Lung (tissue), 11 donors: ENCODE measurements at regions not wholly inside any gene's neighbourhood (a gene's known extent, or its start where the extent isn't known, plus 50 kb on each side); places are given as distances from the start of the nearest gene placed in this dataset.
"Not testable (repeated sequence)": the region's sequence is repeated elsewhere in the genome, so short reads cannot be mapped to it uniquely, and the experiment has no call there.

Experiments used
- ATAC-seq: fragments of 200-7000 bp; cut with Tn5 transposase; one replicate; pipeline ENCODE4 v1.9.1; 2020; ENCODE audit warnings: moderate number of reproducible peaks; ENCODE audit not compliant: insufficient read depth, low FRiP score
- DNase-seq, 3 donors: peaks; one replicate each; pipeline ENCODE4 v3.0.0-alpha.2; 2013 to 2017
- H3K27ac ChIP-seq, 2 donors: one replicate each; pipeline ENCODE4 v1.5.1; 2013; ENCODE audit warnings: mild to moderate bottlenecking in 2 of 2, moderate library complexity in 2 of 2, control low read depth in 1 of 2, inconsistent platforms in 1 of 2, low read depth in 1 of 2, low read length in 1 of 2
- H3K27me3 ChIP-seq, 3 donors: one replicate each; pipeline ENCODE4 v1.5.1; 2013; ENCODE audit warnings: low read length in 2 of 3; ENCODE audit not compliant: control insufficient read depth in 3 of 3, insufficient read depth in 3 of 3
- H3K36me3 ChIP-seq, 4 donors: one replicate each; pipeline ENCODE4 v1.5.1; 2013; ENCODE audit warnings: low read length in 4 of 4, mild to moderate bottlenecking in 1 of 4, moderate library complexity in 1 of 4; ENCODE audit not compliant: control insufficient read depth in 4 of 4, insufficient read depth in 4 of 4
- H3K4me1 ChIP-seq, 5 donors: one replicate each; pipeline ENCODE4 v1.5.1; 2013; ENCODE audit warnings: low read length in 5 of 5, mild to moderate bottlenecking in 2 of 5, moderate library complexity in 1 of 5; ENCODE audit not compliant: control insufficient read depth in 5 of 5, insufficient read depth in 5 of 5
- H3K4me3 ChIP-seq: one replicate; pipeline ENCODE4 v1.5.1; 2013; ENCODE audit warnings: mild to moderate bottlenecking, control low read depth, moderate library complexity
- H3K9ac ChIP-seq, 2 donors: one replicate each; pipeline ENCODE4 v1.5.1; 2013; ENCODE audit warnings: low read length in 2 of 2, control low read depth in 1 of 2; ENCODE audit not compliant: insufficient read depth in 1 of 2
- H3K9me3 ChIP-seq, 4 donors: one replicate each; pipeline ENCODE4 v1.5.1; 2013; ENCODE audit warnings: low read length in 3 of 4, mild to moderate bottlenecking in 1 of 4, moderate library complexity in 1 of 4; ENCODE audit not compliant: control insufficient read depth in 4 of 4, insufficient read depth in 3 of 4
- CTCF ChIP-seq: IDR thresholded peaks from 2 replicates; pipeline ENCODE4 v1.5.1; 2012; ENCODE audit warnings: mild to moderate bottlenecking; ENCODE audit errors: control extremely low read depth, extremely low read depth
- WGBS, 2 donors: extraction: QIAGEN DNeasy Blood & Tissue Kit; methylation state at CpG; one replicate each; pipeline ENCODE4 v1.1.7; 2013; 5-methylcytosine and 5-hydroxymethylcytosine counted together
- donor health status: control.
- donor health status: control.
- donor health status: Bipolar disorder and iron deficiency.
- donor health status: healthy.
- donor health status: DM: yes; HTN: yes; CAD: no.

- Histone ChIP-seq H3K9me3 (peaks cover 0 to 2% (median 0%) of the 10 kb centered on the region in 4 donors), H3K9ac (no peak overlapping the region), H3K27me3 (no peaks in the 10 kb centered on the region), H3K36me3 (no peaks in the 10 kb centered on the region), H3K4me3 (no peak overlapping the region), H3K4me1 (peaks cover 0 to 2% (median 0%) of the 10 kb centered on the region in 5 donors), H3K27ac (no peak overlapping the region)
- ATAC-seq (no peak), DNase-seq (peak in 2 of 3 donors; percentile 25 to 50)
- no peak for TF ChIP-seq CTCF
- WGBS, 2 donors = 72 to 80% methylated on average over 15 of the region's 15 CpGs
Measured at GRCh38 chr13:44730099-44730498, 154.0 kb upstream of the TSC22D1 start.

DNA sequence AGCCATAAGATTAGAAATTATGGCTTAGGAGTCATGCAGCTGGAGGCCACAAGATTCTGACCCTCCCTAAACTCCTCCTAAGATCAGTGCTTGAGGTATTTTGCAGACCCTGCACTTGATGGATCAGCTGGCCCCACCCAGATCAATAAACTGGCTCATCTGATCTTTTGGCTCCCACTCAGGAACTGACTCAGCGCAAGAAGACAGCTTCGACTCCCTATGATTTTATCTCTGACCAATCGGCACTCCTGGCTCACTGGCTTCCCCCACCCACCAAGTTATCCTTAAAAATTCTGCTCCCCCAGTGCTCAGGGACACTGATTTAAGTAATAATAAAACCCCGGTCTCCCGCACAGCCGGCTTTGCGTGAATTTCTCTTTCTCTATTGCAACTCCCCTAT lies 151.5 kb upstream of the TSC22D1 start:
- not testable (repeated sequence) for H3K9ac ChIP-seq, H3K4me1 ChIP-seq, H3K4me3 ChIP-seq, H3K27me3 ChIP-seq, ATAC-seq, H3K9me3 ChIP-seq, H3K36me3 ChIP-seq, DNase-seq, H3K27ac ChIP-seq
- WGBS, 2 donors = 87 to 90% methylated on average over 7 of the region's 7 CpGs

GRCh38 chr13:44726778-44727177 lies 150.6 kb upstream of the TSC22D1 start:
- ATAC-seq = no peak
- no peak for DNase-seq
- Histone ChIP-seq H3K9ac (no peak overlapping the region), H3K9me3 (no peaks in the 10 kb centered on the region), H3K27me3 (no peaks in the 10 kb centered on the region), H3K4me1 (no peaks in the 10 kb centered on the region), H3K4me3 (no peak overlapping the region), H3K27ac (no peak overlapping the region), H3K36me3 (no peaks in the 10 kb centered on the region)
- WGBS, 2 donors = 78 to 83% methylated on average over 6 of the region's 6 CpGs
- TF ChIP-seq CTCF = no peak

- no peak for TF ChIP-seq CTCF
- Histone ChIP-seq H3K27ac (no peak overlapping the region), H3K36me3 (no peaks in the 10 kb centered on the region), H3K9ac (no peak overlapping the region), H3K27me3 (no peaks in the 10 kb centered on the region), H3K4me3 (no peak overlapping the region), H3K9me3 (no peaks in the 10 kb centered on the region), H3K4me1 (no peaks in the 10 kb centered on the region)
- ATAC-seq (peak; percentile 34), DNase-seq (peak in 2 of 3 donors; percentile 42 to 43)
- WGBS, 2 donors = 66 to 73% methylated on average over 3 of the region's 3 CpGs
Measured at GRCh38 chr13:44726214-44726613, 150.1 kb upstream of the TSC22D1 start.
